HG03060 (cell line): ENCODE measurements at regions not wholly inside any gene's neighbourhood (a gene's known extent, or its start where the extent isn't known, plus 50 kb on each side); places are given as distances from the start of the nearest gene placed in this dataset.

Experiments
- ATAC-seq: cut with Tn5 transposase; IDR thresholded peaks from one replicate; pipeline ENCODE4 v1.9.1; 2021; ENCODE audit warnings: low read depth, moderate number of reproducible peaks; ENCODE audit not compliant: unreplicated experiment

- ATAC-seq: no peak
Observed at GRCh38 chr9:99326112-99326916, 104.2 kb downstream of the SEC61B start.

GRCh38 chr9:99326917-99327189, 104.8 kb downstream of the SEC61B start:
- ATAC-seq: no peak

GRCh38 chr9:99327667-99328066, 105.6 kb downstream of the SEC61B start:
- ATAC-seq: no peak

GRCh38 chr9:99335280-99335679, 113.2 kb downstream of the SEC61B start:
- no peak for ATAC-seq

GRCh38 chr9:99336005-99336404, 113.9 kb downstream of the SEC61B start:
- ATAC-seq: no peak

- no peak for ATAC-seq
Observed at GRCh38 chr9:99336531-99336930, 114.4 kb downstream of the SEC61B start.

- ATAC-seq: no peak
Observed at GRCh38 chr9:99340281-99340680, 118.2 kb downstream of the SEC61B start.

- ATAC-seq: no peak
Observed at GRCh38 chr9:99341686-99342085, 119.6 kb downstream of the SEC61B start.

- ATAC-seq: no peak
Observed at GRCh38 chr9:99345451-99345850, 123.4 kb downstream of the SEC61B start.

- no peak for ATAC-seq
Observed at GRCh38 chr9:99345942-99346341, 123.9 kb downstream of the SEC61B start.

GRCh38 chr9:99347568-99347967, 125.5 kb downstream of the SEC61B start:
- no peak for ATAC-seq

GRCh38 chr9:99348289-99348688, 126.2 kb downstream of the SEC61B start:
- no peak for ATAC-seq

GRCh38 chr9:99349870-99350269, 127.8 kb downstream of the SEC61B start:
- no peak for ATAC-seq

GRCh38 chr9:99350461-99350860, 128.4 kb downstream of the SEC61B start:
- ATAC-seq: no peak

GRCh38 chr9:99351647-99352046, 129.6 kb downstream of the SEC61B start:
- no peak for ATAC-seq

GRCh38 chr9:99352826-99353225, 130.7 kb downstream of the SEC61B start:
- ATAC-seq: no peak

- ATAC-seq: no peak
Observed at GRCh38 chr9:99353408-99353807, 131.3 kb downstream of the SEC61B start.

GRCh38 chr9:99354104-99354503, 132.0 kb downstream of the SEC61B start:
- ATAC-seq: no peak

- no peak for ATAC-seq
Observed at GRCh38 chr9:99356512-99356971, 134.5 kb downstream of the SEC61B start.

GRCh38 chr9:99357575-99357974, 135.5 kb downstream of the SEC61B start:
- ATAC-seq: no peak

GRCh38 chr9:99358668-99359067, 136.6 kb downstream of the SEC61B start:
- ATAC-seq: no peak

- no peak for ATAC-seq
Observed at GRCh38 chr9:99359336-99359735, 137.3 kb downstream of the SEC61B start.

- no peak for ATAC-seq
Observed at GRCh38 chr9:99360026-99360425, 137.9 kb downstream of the SEC61B start.
